Glomerular visceral epithelial cell (primary cell): ENCODE measurements at regions not wholly inside any gene's neighbourhood (a gene's known extent, or its start where the extent isn't known, plus 50 kb on each side); places are given as distances from the start of the nearest gene placed in this dataset.
"Not testable (repeated sequence)": the region's sequence is repeated elsewhere in the genome, so short reads cannot be mapped to it uniquely, and the experiment has no call there.

Experiments
- DNase-seq: peaks from one replicate; pipeline ENCODE4 v3.0.0-alpha.2; 2016; ENCODE audit errors: extremely low spot score

GRCh38 chr20:12113468-12114371, 196.0 kb downstream of the BTBD3 start:
- DNase-seq: no peak

GRCh38 chr20:12129114-12129513, 211.4 kb downstream of the BTBD3 start:
- not testable (repeated sequence) for DNase-seq

- DNase-seq: not testable (repeated sequence)
Measured at GRCh38 chr20:12129532-12129931, 211.8 kb downstream of the BTBD3 start.

GRCh38 chr20:12130781-12131180, 213.1 kb downstream of the BTBD3 start:
- no peak for DNase-seq

GRCh38 chr20:12133553-12133952, 215.9 kb downstream of the BTBD3 start:
- DNase-seq: no peak

- DNase-seq: not testable (repeated sequence)
Measured at GRCh38 chr20:12145951-12146350, 228.3 kb downstream of the BTBD3 start.

- no peak for DNase-seq
Measured at GRCh38 chr20:12152996-12153395, 235.3 kb downstream of the BTBD3 start.

- no peak for DNase-seq
Measured at GRCh38 chr20:12153628-12154027, 235.9 kb downstream of the BTBD3 start.

GRCh38 chr20:12156252-12156651, 238.6 kb downstream of the BTBD3 start:
- no peak for DNase-seq

- no peak for DNase-seq
Measured at GRCh38 chr20:12159261-12159660, 241.6 kb downstream of the BTBD3 start.

GRCh38 chr20:12161734-12162133, 244.0 kb downstream of the BTBD3 start:
- DNase-seq: no peak

- no peak for DNase-seq
Measured at GRCh38 chr20:12166053-12166717, 248.5 kb downstream of the BTBD3 start.

GRCh38 chr20:12170406-12170805, 252.7 kb downstream of the BTBD3 start:
- DNase-seq: no peak

GRCh38 chr20:12171923-12172524, 254.3 kb downstream of the BTBD3 start:
- DNase-seq: no peak

GRCh38 chr20:12173347-12174012, 255.8 kb downstream of the BTBD3 start:
- DNase-seq: no peak

GRCh38 chr20:12175538-12175937, 257.8 kb downstream of the BTBD3 start:
- DNase-seq: no peak

GRCh38 chr20:12177657-12178293, 260.1 kb downstream of the BTBD3 start:
- DNase-seq: no peak

- DNase-seq: no peak
Measured at GRCh38 chr20:12179692-12180091, 262.0 kb downstream of the BTBD3 start.

GRCh38 chr20:12180107-12180661, 262.5 kb downstream of the BTBD3 start:
- no peak for DNase-seq

- no peak for DNase-seq
Measured at GRCh38 chr20:12198281-12198680, 280.6 kb downstream of the BTBD3 start.

GRCh38 chr20:12199703-12200102, 282.0 kb downstream of the BTBD3 start:
- no peak for DNase-seq
